ENCODE measurements at regions not wholly inside any gene's neighbourhood (a gene's known extent, or its start where the extent isn't known, plus 50 kb on each side); places are given as distances from the start of the nearest gene placed in this dataset.

- Histone ChIP-seq H3K79me1 (ENCODE audit: low read depth in 1 of 2, low read length in 2 of 2) (no peaks in the 10 kb centered on the region), H3K9me1 (ENCODE audit: insufficient read depth, low read length) (peaks cover 4% of the 10 kb centered on the region; the same call in 1 of the 2 replicates), H3K36me3 (ENCODE audit: control insufficient read depth, insufficient read depth, low read length) (no peaks in the 10 kb centered on the region), H2BK5ac (ENCODE audit: low read depth, low read length, poor library complexity, severe bottlenecking) (no peak overlapping the region), H3K23ac (ENCODE audit: low read depth, low read length) (no peak overlapping the region), H3K4me2 (ENCODE audit: low read depth, low read length) (peak overlapping the region; percentile 28; the same call in 1 of the 2 replicates), H4K20me1 (ENCODE audit: insufficient read depth, low read length) (no peaks in the 10 kb centered on the region), H3K4ac (ENCODE audit: low read depth, low read length) (no peak overlapping the region), H2BK20ac (ENCODE audit: low read depth, low read length) (no peak overlapping the region), H2AK5ac (ENCODE audit: low read depth, low read length) (no peak overlapping the region), H4K5ac (ENCODE audit: low read depth, low read length) (no peak overlapping the region), H3K4me1 (ENCODE audit: control insufficient read depth, insufficient read depth, low read length) (no peaks in the 10 kb centered on the region), H3K14ac (replicated peaks; ENCODE audit: low read depth, low read length) (no peak overlapping the region), H3K27me3 (ENCODE audit: control insufficient read depth, insufficient read depth, low read length) (no peaks in the 10 kb centered on the region), H3K27ac (ENCODE audit: insufficient read depth, low read length) (no peak overlapping the region), H4K8ac (ENCODE audit: low read depth in 2 of 2, low read length in 2 of 2) (no peak overlapping the region), H4K91ac (ENCODE audit: insufficient read depth, low read depth, low read length) (no peak overlapping the region), H3K9ac (ENCODE audit: low read depth, low read length) (no peak overlapping the region), H3K18ac (ENCODE audit: low read depth, low read length) (no peak overlapping the region), H2BK120ac (ENCODE audit: low read depth, low read length) (no peak overlapping the region), H2AK9ac (replicated peaks; ENCODE audit: low read depth, low read length, poor library complexity) (no peak overlapping the region), H2BK15ac (ENCODE audit: low read depth, low read length) (no peak overlapping the region), H2AFZ (replicated peaks; ENCODE audit: low read length, poor library complexity) (no peak overlapping the region), H3K9me3 (ENCODE audit: control insufficient read depth, insufficient read depth, low read length) (0 out of 2 replicates have a peak, but pooled peaks cover 1% of the 10 kb centered on the region), H3K56ac (ENCODE audit: extremely low read depth, insufficient read depth, low read length) (no peak overlapping the region), H3K4me3 (ENCODE audit: insufficient read depth, low read depth, low read length) (no peak overlapping the region)
- intact Hi-C loops (cut with micrococcal nuclease): no loop called here
- peak; percentile 21 for DNase-seq
- no CpG with 5 or more reads among the region's 3 CpGs for WGBS, 2 experiments (ENCODE audit: extremely low coverage in 2 of 2, insufficient read length in 1 of 2)
- no peak for TF ChIP-seq BHLHE40 (IDR thresholded peaks at IDR 0.05; ENCODE audit: low read depth, low read length)
- no peak for TF ChIP-seq CHD1 (IDR thresholded peaks at IDR 0.05; ENCODE audit: low read depth, low read length)
- no peak for TF ChIP-seq FOS (IDR thresholded peaks at IDR 0.05; ENCODE audit: low read depth, low read length)
- no peak for TF ChIP-seq NFE2L2 (IDR thresholded peaks at IDR 0.05; ENCODE audit: low read depth, low read length)
- no peak for TF ChIP-seq CEBPB (IDR thresholded peaks at IDR 0.05; ENCODE audit: low read depth, low read length)
- TF ChIP-seq SMC3 (IDR thresholded peaks at IDR 0.05; ENCODE audit: low read depth, low read length): no peak
- no peak for TF ChIP-seq RCOR1 (IDR thresholded peaks at IDR 0.05; ENCODE audit: insufficient replicate concordance, low read length)
- no peak for TF ChIP-seq MAZ (IDR thresholded peaks at IDR 0.05; ENCODE audit: borderline replicate concordance, low read depth, low read length)
- TF ChIP-seq, protein P1, sequence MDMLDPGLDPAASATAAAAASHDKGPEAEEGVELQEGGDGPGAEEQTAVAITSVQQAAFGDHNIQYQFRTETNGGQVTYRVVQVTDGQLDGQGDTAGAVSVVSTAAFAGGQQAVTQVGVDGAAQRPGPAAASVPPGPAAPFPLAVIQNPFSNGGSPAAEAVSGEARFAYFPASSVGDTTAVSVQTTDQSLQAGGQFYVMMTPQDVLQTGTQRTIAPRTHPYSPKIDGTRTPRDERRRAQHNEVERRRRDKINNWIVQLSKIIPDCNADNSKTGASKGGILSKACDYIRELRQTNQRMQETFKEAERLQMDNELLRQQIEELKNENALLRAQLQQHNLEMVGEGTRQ (IDR thresholded peaks at IDR 0.05; ENCODE audit: low read depth, low read length): no peak
- TF ChIP-seq MXI1 (IDR thresholded peaks at IDR 0.05; ENCODE audit: borderline replicate concordance, low read depth, low read length): no peak
- TF ChIP-seq, protein P2, sequence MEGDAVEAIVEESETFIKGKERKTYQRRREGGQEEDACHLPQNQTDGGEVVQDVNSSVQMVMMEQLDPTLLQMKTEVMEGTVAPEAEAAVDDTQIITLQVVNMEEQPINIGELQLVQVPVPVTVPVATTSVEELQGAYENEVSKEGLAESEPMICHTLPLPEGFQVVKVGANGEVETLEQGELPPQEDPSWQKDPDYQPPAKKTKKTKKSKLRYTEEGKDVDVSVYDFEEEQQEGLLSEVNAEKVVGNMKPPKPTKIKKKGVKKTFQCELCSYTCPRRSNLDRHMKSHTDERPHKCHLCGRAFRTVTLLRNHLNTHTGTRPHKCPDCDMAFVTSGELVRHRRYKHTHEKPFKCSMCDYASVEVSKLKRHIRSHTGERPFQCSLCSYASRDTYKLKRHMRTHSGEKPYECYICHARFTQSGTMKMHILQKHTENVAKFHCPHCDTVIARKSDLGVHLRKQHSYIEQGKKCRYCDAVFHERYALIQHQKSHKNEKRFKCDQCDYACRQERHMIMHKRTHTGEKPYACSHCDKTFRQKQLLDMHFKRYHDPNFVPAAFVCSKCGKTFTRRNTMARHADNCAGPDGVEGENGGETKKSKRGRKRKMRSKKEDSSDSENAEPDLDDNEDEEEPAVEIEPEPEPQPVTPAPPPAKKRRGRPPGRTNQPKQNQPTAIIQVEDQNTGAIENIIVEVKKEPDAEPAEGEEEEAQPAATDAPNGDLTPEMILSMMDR (conservative IDR thresholded peaks at IDR 0.05; ENCODE audit: low read depth, low read length): no peak
- dilution Hi-C loops (cut with HindIII; ENCODE audit: low sequenced_read_pairs, unreplicated experiment): no loop called here
- in situ Hi-C loops (cut with MboI; ENCODE audit: low sequenced_read_pairs): no loop called here
- POLR2A ChIA-PET (ENCODE audit: unreplicated experiment): no interaction called here
- BruUV-seq (replicated peaks): no TSS peak
- CTCF ChIA-PET: interaction anchor here (1.2 to 1.5 kb wide), 2 partner anchors 10 to 371 kb away, joined by 3 read pairs; no protein-coding TSS in a partner anchor
- no peak for ATAC-seq (ENCODE audit: low read depth)
Observed at GRCh38 chr5:136811086-136811485, 445.7 kb upstream of the TRPC7 start.

Data from IMR-90 (cell line).